ENCODE measurements at regions not wholly inside any gene's neighbourhood (a gene's known extent, or its start where the extent isn't known, plus 50 kb on each side); places are given as distances from the start of the nearest gene placed in this dataset.

GRCh38 chr5:158387499-158387898 lies 528.6 kb upstream of the CLINT1 start:
- intact Hi-C loops (cut with micrococcal nuclease), result no loop called here
- Histone ChIP-seq H3K27me3 (ENCODE audit: low read depth) (no peaks in the 10 kb centered on the region), H3K36me3 (no peaks in the 10 kb centered on the region), H3K4me1 (peaks cover 8% of the 10 kb centered on the region), H3K9me3 (replicated peaks) (peaks cover 15% of the 10 kb centered on the region), H3K4me3 (no peak overlapping the region), H3K27ac (replicated peaks) (no peak overlapping the region)
- no peak for DNase-seq
- TF ChIP-seq CTCF (IDR thresholded peaks at IDR 0.05; ENCODE audit: borderline replicate concordance), result no peak

- Histone ChIP-seq H3K27ac (replicated peaks) (no peak overlapping the region), H3K9me3 (replicated peaks) (peaks cover 15% of the 10 kb centered on the region)
Observed at GRCh38 chr5:158385982-158386381, 527.0 kb upstream of the CLINT1 start.

GRCh38 chr5:158384535-158385481 lies 525.9 kb upstream of the CLINT1 start:
- Histone ChIP-seq H3K4me1 (peaks cover 12% of the 10 kb centered on the region), H3K9me3 (replicated peaks) (peaks cover 15% of the 10 kb centered on the region), H3K4me3 (no peak overlapping the region), H3K36me3 (no peaks in the 10 kb centered on the region), H3K27me3 (ENCODE audit: low read depth) (no peaks in the 10 kb centered on the region), H3K27ac (replicated peaks) (no peak overlapping the region)
- no peak for TF ChIP-seq CTCF (IDR thresholded peaks at IDR 0.05; ENCODE audit: borderline replicate concordance)
- intact Hi-C loops (cut with micrococcal nuclease), result no loop called here
- no peak for DNase-seq

More at GRCh38 chr5:158385982-158386381, 527.0 kb upstream of the CLINT1 start:
- intact Hi-C loops (cut with micrococcal nuclease), result no loop called here
- H3K27me3 ChIP-seq (ENCODE audit: low read depth), result no peaks in the 10 kb centered on the region
- TF ChIP-seq CTCF (IDR thresholded peaks at IDR 0.05; ENCODE audit: borderline replicate concordance), result no peak
- no peaks in the 10 kb centered on the region for H3K36me3 ChIP-seq
- no peak for DNase-seq
- no peak overlapping the region for H3K4me3 ChIP-seq
- H3K4me1 ChIP-seq, result peaks cover 12% of the 10 kb centered on the region

GRCh38 chr5:158383486-158383885 lies 524.5 kb upstream of the CLINT1 start:
- DNase-seq, result no peak
- Histone ChIP-seq H3K36me3 (no peaks in the 10 kb centered on the region), H3K4me1 (peaks cover 12% of the 10 kb centered on the region), H3K27me3 (ENCODE audit: low read depth) (no peaks in the 10 kb centered on the region), H3K27ac (replicated peaks) (no peak overlapping the region), H3K4me3 (no peak overlapping the region), H3K9me3 (replicated peaks) (peaks cover 15% of the 10 kb centered on the region)
- intact Hi-C loops (cut with micrococcal nuclease), result no loop called here
- TF ChIP-seq CTCF (IDR thresholded peaks at IDR 0.05; ENCODE audit: borderline replicate concordance), result no peak

- Histone ChIP-seq H3K4me1 (peaks cover 12% of the 10 kb centered on the region), H3K36me3 (no peaks in the 10 kb centered on the region), H3K27ac (replicated peaks) (no peak overlapping the region), H3K4me3 (no peak overlapping the region), H3K27me3 (ENCODE audit: low read depth) (no peaks in the 10 kb centered on the region), H3K9me3 (replicated peaks) (peaks cover 20% of the 10 kb centered on the region)
- peak; percentile 60 for DNase-seq
- TF ChIP-seq CTCF (IDR thresholded peaks at IDR 0.05; ENCODE audit: borderline replicate concordance), result no peak
- intact Hi-C loops (cut with micrococcal nuclease), result no loop called here
Observed at GRCh38 chr5:158382473-158382872, 523.5 kb upstream of the CLINT1 start.

Data from left ventricle myocardium inferior (tissue), 1 donor.